NCI-H146 treated with DMSO at 0.1 percent for 48 hours (cell line): ENCODE measurements at regions not wholly inside any gene's neighbourhood (a gene's known extent, or its start where the extent isn't known, plus 50 kb on each side); places are given as distances from the start of the nearest gene placed in this dataset.

Experiments
- DNase-seq: peaks from one replicate; lab custom pipeline; 2025; ENCODE audit not compliant: unreplicated experiment; lab: John Stamatoyannopoulos, UW

GRCh38 chr5:158308429-158309025 lies 449.6 kb upstream of the CLINT1 start:
- no peak for DNase-seq

- DNase-seq = no peak
Measured at GRCh38 chr5:158305861-158306260, 446.9 kb upstream of the CLINT1 start.

DNA sequence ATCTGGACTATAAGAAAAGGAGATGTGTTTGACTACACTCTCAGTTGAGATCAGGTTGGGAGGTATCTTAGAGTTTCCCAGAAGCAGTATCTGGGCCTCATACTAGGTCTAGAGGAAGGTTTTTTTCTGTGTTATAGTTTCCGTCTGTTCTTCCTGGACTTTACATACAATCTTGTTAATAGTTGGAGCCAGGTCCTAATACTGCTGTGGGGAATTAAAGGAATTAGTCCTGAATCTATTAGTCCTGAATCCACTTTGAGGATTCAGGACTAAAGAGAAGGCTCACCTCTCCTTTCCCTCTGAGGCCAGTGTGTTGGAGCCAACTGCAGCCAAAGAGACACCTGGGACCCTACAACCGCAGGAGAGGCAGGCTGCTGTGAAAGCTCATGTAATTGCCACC lies 445.7 kb upstream of the CLINT1 start:
- DNase-seq = no peak

- no peak for DNase-seq
Measured at GRCh38 chr5:158303883-158304282, 444.9 kb upstream of the CLINT1 start.

GRCh38 chr5:158303275-158303674 lies 444.3 kb upstream of the CLINT1 start:
- no peak for DNase-seq

- DNase-seq = no peak
Measured at GRCh38 chr5:158302029-158302428, 443.1 kb upstream of the CLINT1 start.

DNA sequence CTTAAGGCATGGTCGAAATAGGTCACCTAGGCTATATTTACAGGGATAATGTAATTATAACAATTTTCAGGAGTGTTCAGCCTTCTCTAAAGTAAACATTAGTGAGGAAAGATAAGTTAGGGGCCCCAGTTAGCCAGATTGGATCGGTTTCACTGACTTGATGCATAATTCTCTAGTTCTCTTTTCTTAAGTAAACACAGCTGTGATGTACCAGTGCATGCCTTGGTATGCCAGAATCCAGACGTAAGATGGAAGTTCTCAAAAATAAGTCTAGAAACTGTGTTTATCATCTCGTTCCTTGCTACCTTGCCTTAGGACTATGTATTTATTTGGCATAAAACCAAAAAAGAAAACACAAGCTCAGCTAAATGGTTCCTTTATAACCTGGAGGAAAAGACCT lies 442.2 kb upstream of the CLINT1 start:
- DNase-seq = no peak

- no peak for DNase-seq
Measured at GRCh38 chr5:158300256-158300655, 441.3 kb upstream of the CLINT1 start.

- DNase-seq = no peak
Measured at GRCh38 chr5:158297002-158297527, 438.1 kb upstream of the CLINT1 start.

DNA sequence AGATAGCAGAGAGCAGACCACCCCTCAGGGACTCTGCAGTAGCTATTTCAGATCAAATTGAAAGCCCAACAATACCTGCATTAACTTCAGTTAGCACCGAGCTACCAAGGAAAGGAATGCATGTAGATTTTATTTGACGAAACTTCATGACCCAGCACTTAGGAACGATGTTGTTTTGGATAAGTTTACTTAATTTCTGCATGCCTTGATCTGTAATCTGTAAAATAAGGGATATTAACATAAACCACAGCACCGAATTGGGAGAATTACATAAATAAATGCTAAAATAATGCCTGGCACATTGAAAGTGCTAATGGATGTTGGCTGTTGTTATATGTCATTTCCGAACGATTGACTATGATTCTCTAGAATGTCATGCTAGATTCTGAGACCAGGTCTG lies 435.8 kb upstream of the CLINT1 start:
- no peak for DNase-seq

DNA sequence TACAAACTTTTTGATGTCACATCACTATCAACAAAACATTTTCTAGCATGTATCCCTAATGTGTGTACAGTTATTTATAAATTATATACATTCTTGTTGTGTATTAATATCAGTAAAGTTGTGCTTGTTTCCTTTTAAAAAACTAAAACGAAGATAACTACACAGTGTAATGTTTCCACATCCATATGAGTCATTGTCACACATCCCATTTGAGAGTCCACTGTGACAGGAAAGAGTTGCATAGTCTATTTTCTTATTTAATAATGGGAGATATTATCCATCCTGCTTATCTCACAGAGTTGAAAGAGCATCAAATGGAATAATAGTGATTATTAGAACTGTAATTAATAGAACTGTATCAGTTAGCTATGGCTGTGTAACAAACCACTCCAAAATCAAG lies 434.0 kb upstream of the CLINT1 start:
- DNase-seq = no peak

GRCh38 chr5:158289967-158290366 lies 431.0 kb upstream of the CLINT1 start:
- DNase-seq = no peak

DNA sequence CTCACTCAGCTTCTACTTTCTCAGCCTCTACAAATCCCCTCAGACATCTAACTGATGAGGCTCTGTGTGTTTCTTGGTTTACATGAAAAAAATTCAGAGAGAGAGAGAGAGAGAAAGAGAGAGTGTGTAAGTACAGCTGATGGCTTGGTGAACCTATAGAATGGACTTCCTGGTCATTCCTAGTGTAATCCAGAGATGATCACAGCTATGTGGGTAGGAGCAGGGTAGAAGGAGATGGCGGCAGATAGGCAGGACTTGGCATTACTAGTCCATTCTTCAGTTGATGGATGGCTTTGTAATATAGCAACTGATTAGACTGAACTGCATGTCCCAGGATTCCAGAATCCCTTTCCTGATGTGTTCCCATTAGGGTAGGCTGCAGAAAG lies 429.3 kb upstream of the CLINT1 start:
- no peak for DNase-seq

DNA sequence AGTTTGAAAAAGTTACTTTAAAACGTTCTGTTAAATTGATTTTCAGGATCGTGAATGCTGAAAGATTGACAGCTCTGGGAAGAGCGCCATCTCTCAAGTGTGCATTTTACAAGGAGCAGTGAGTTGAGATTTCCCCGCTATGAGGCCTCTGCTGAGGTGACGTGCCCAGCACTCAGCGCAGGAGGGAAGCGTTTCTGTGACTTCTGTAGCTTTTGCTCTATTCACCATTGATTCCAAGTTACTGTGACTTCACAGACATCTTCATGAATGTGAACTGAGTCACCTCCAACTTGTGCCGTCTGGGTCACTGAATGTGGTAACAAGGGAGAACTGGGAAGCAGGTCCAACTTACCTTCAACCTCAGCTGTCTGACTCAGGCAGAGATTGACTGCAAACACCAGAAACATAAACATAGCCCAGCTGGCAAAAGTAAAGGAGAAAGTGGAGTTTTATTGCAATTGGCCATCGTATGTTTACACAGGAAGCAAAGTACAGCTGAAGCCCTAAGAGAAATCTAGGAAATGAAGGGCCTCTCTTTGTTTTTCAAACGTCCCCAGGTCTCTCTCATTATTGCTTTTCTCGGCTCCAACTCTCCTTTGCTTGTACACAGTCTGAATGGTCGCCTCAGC lies 428.8 kb upstream of the CLINT1 start:
- DNase-seq = no peak

DNA sequence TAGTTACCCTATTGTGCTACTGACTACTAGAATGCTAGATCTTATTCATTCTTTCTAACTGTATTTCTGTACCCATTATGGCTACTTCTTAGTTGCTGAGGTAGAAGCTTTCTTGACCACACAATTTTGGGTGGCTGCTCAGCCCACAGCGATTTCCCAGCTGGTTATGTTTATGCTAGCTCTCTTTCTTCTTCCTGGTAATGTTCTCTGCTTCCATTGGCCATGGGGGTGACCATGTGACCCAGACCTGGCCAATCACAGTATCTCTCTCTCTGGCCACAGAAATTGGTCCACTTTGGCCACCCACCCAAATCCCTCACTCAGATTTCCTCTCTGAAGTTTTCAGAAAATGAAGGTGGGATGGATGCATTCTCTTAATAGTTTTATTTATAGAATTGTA lies 427.9 kb upstream of the CLINT1 start:
- no peak for DNase-seq

DNA sequence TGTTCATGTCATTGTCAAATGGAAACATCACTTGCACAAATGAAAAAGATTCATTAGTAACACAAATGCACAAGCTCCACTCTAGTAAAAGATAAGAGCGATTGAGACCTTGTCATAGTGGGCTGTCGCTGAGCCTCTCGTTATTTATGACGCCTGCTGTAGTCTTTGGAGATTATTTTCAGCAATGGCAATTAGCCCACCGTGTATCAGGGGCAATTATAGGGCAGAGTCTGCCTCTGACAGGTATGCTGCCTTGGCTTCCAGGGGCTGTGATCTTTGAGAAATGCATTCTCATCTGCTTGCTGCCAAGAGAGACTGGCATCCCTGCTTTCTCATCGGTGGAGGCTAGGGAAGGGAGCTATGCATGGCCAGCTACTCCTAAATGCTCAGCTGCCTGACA lies 426.8 kb upstream of the CLINT1 start:
- no peak for DNase-seq

DNA sequence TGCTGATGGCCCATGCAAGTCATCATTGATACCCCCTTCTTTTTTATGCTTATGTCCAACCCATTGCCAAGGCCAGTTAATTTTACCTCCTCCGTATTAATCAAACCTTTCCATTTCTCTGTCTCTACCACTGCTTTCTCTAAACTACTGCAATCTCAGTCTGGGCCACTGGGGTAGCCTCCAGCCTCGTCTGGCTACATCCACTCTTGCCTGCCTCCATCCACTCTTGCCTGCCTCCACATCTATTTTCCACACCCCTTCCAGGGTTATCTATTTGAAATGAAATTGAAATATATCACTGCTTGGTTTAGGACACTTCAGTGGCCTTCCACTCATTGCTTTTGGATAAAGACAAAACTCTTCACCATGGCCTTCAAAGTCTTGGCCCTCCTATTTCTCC lies 425.3 kb upstream of the CLINT1 start:
- DNase-seq = no peak

DNA sequence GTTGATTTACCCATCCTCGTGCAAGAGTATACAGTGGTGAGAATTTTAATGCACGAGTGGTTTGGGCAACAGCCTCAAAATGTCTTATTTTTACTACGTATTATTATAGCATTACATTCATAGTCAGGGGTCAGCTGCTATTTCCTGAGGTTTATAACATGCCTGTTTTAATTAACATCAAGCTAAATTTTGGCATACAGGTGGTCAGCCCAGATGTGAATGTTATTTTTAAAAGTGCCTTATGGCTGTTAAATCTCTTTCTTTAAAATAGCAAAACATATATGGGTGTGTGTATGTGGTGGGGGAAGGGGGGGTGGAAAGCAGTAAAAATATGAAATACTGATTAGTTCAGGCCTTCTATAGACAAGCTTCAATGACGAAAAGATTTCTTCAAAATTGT lies 424.5 kb upstream of the CLINT1 start:
- DNase-seq = no peak

- no peak for DNase-seq
Measured at GRCh38 chr5:158278216-158278925, 419.4 kb upstream of the CLINT1 start.

DNA sequence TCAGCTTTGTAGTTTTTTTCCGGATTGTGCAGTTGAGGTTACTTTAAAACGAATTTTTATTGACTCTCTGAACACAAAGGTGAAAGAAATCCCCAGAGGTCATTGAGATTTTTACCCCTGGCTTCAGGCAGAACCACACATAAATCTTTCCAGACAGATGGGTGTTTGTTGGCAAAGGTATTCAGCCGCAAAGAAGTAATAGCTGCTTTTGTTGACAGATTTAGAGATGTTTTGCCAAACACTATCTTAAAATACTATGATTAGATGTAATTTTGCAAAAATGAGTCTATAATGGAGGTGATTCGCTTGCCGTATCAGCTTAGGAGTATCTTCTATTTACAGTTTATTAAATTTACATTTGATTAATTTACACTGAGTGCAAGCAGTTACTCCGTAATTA lies 418.3 kb upstream of the CLINT1 start:
- no peak for DNase-seq

DNA sequence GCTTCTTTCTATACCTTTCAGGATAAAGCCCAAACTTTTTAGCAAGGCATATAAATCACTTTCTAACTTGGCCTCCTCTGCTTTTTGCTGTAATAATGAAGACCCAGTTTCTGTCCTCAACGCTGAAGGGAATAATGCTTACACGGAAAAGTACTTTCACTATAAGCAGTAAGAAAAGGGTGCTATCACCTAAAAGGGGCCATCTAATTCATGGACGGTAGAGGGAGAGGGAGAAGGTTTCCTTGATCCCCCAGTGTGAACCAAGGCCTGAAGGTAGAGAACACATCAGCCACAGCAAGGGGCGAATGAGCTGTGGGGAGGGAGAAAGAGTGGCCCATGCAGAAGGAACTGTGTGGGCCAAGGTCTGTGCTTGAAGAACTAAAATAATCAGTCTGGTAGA lies 417.7 kb upstream of the CLINT1 start:
- no peak for DNase-seq

GRCh38 chr5:158275511-158275910 lies 416.6 kb upstream of the CLINT1 start:
- DNase-seq = no peak
